ENCODE measurements at regions not wholly inside any gene's neighbourhood (a gene's known extent, or its start where the extent isn't known, plus 50 kb on each side); places are given as distances from the start of the nearest gene placed in this dataset.

DNA sequence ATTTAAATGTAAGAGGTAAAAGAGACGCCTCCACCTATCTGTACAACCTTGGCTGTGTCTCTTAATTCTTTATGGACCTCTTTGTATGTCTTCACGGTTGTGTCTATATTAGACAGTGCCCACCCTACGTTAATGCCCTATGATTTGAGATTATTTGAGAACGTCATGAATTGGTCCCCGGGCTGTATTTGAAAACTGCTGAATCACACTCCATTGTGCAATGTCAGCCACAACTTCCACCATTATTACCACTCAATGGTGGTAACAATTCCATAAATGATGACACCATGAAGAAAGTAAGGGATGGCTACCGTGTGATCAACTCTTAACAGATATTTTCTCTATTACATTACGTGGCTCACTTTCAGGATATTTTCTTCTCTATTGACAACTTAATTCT is 182.4 kb upstream of the RBFOX1 start:
- TF ChIP-seq, protein P1, sequence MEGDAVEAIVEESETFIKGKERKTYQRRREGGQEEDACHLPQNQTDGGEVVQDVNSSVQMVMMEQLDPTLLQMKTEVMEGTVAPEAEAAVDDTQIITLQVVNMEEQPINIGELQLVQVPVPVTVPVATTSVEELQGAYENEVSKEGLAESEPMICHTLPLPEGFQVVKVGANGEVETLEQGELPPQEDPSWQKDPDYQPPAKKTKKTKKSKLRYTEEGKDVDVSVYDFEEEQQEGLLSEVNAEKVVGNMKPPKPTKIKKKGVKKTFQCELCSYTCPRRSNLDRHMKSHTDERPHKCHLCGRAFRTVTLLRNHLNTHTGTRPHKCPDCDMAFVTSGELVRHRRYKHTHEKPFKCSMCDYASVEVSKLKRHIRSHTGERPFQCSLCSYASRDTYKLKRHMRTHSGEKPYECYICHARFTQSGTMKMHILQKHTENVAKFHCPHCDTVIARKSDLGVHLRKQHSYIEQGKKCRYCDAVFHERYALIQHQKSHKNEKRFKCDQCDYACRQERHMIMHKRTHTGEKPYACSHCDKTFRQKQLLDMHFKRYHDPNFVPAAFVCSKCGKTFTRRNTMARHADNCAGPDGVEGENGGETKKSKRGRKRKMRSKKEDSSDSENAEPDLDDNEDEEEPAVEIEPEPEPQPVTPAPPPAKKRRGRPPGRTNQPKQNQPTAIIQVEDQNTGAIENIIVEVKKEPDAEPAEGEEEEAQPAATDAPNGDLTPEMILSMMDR (optimal IDR thresholded peaks at IDR 0.05 in 1 of 3, IDR thresholded peaks at IDR 0.05 in 1 of 3, conservative IDR thresholded peaks at IDR 0.05 in 1 of 3; ENCODE audit: extremely low read depth in 1 of 3, insufficient read depth in 2 of 3, low read length in 3 of 3) = no peak
- no peak for TF ChIP-seq EZH2 (IDR thresholded peaks at IDR 0.05; ENCODE audit: low read length)

All from keratinocyte (primary cell).